NCI-H2227 (cell line): ENCODE measurements at regions not wholly inside any gene's neighbourhood (a gene's known extent, or its start where the extent isn't known, plus 50 kb on each side); places are given as distances from the start of the nearest gene placed in this dataset.

Experiments
- DNase-seq: peaks from one replicate; lab custom pipeline; 2025; ENCODE audit not compliant: unreplicated experiment; lab: John Stamatoyannopoulos, UW

- no peak for DNase-seq
These were observed 444.0 kb upstream of the MGMT start for GRCh38 chr10:129023082-129023481.

GRCh38 chr10:129024046-129024445 lies 443.0 kb upstream of the MGMT start:
- DNase-seq: no peak

GRCh38 chr10:129025787-129026186 lies 441.3 kb upstream of the MGMT start:
- DNase-seq: no peak

GRCh38 chr10:129027906-129028305 lies 439.1 kb upstream of the MGMT start:
- no peak for DNase-seq

GRCh38 chr10:129028451-129028850 lies 438.6 kb upstream of the MGMT start:
- no peak for DNase-seq

- DNase-seq: no peak
These were observed 438.0 kb upstream of the MGMT start for GRCh38 chr10:129029051-129029450.

GRCh38 chr10:129029851-129030602 lies 437.0 kb upstream of the MGMT start:
- DNase-seq: no peak

- DNase-seq: no peak
These were observed 436.5 kb upstream of the MGMT start for GRCh38 chr10:129030603-129030895.

GRCh38 chr10:129030996-129031843 lies 435.8 kb upstream of the MGMT start:
- DNase-seq: no peak

- DNase-seq: no peak
These were observed 435.2 kb upstream of the MGMT start for GRCh38 chr10:129031844-129032150.

- no peak for DNase-seq
These were observed 434.4 kb upstream of the MGMT start for GRCh38 chr10:129032372-129033313.

GRCh38 chr10:129033340-129033739 lies 433.7 kb upstream of the MGMT start:
- no peak for DNase-seq

- DNase-seq: no peak
These were observed 433.2 kb upstream of the MGMT start for GRCh38 chr10:129033790-129034272.

- DNase-seq: no peak
These were observed 431.8 kb upstream of the MGMT start for GRCh38 chr10:129035052-129035827.

- DNase-seq: no peak
These were observed 428.5 kb upstream of the MGMT start for GRCh38 chr10:129038522-129038921.

GRCh38 chr10:129039406-129040370 lies 427.4 kb upstream of the MGMT start:
- no peak for DNase-seq

GRCh38 chr10:129040377-129040776 lies 426.7 kb upstream of the MGMT start:
- DNase-seq: no peak

- DNase-seq: no peak
These were observed 425.1 kb upstream of the MGMT start for GRCh38 chr10:129041916-129042315.

- DNase-seq: no peak
These were observed 424.1 kb upstream of the MGMT start for GRCh38 chr10:129042776-129043595.
